T-helper 2 cell (primary cell): ENCODE measurements at regions not wholly inside any gene's neighbourhood (a gene's known extent, or its start where the extent isn't known, plus 50 kb on each side); places are given as distances from the start of the nearest gene placed in this dataset.

Source experiments
- DNase-seq, 5 experiments: peaks; one replicate each; pipeline versions ENCODE4 v3.0.0 to v3.0.0-alpha.2; 2012 to 2022

DNA sequence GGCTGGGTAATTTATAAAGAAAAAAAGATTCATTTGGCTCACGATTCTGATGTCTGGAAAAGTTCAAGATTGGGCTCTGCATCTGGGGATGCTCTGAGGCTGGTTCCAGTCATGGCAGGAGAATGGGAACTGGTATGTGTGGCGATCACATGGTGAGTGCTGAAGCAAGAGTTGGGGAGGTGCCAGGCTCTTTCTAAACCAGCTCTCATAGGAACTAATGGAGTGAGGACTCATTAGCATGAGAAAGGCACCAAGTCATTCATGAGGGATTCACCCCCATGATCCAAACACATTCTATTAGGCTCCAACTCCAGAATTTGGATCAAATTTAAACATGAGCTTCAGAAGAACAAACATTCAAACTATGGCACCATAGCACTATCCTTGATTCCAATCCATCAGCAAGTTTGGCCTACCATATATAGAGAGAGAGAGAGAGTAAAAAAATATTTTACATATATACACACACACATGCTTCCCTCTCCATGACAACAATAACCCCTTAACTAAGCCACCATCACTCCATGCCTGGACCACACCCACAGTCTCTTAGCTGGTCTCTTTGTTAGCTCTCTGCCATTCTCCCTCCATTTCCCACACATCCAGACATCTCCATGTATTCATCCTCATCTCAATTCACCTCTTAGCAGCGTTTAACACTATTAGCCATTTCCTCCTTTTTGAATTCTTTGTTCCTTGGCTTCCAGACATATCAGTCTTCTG, 57.9 kb downstream of the NPY start:
- no peak for DNase-seq

DNA sequence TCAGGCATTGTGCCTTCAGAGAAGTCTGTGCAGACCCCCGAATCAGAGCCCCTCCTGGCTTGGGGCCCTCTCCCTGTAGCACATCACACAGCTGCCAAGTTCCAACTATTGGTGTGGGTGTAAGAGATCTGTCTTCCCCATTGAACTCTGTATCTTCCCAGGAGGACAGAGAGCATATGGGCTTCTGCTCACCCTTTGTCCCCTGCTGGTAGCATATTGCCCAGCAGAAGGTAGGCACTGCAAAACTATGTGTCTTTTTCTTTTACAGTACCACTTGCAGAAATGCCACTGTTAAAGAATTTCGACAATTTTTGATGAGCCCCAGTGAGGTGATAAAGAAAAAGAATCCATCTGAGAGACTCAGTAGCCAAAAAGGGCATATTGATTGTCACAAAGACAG, 59.6 kb downstream of the NPY start:
- no peak for DNase-seq

DNA sequence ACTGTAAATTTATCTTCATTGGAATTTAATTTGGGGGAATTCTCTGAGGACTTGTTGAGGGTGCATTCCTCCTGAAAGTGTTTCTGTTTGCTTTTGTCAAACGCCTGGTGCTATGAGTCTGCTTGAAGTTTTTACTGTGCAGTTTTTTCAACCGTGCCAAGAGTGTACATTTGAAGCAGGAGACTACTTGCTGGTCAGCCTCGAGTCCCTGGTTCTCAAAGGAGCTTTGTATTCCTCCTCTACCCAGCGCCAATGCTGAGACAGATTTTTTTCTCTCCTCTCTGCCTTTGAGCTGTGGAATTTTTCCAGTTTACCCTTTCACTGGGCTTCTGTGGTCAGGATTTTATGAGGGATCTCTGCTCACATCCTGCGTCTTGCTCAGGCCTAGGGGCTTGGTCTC, 62.1 kb downstream of the NPY start:
- DNase-seq, result no peak

DNA sequence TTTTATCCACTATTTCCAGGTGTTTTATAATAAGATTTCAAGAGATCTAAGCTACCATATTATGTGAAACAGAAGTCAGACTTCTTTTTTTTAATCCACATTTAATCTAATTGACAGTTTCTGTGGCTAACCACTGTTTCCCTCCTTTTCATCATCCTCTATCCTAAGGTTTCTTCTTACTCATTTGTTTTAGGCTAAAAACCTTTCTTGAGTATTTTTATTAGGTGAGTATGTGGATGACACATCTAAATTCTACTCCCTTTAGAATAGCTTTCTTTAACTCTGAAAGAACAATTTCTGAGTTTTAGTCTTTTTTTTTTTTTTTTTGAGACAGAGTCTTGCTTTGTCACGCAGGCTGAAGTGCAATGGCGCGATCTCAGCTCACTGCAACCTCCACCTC, 62.7 kb downstream of the NPY start:
- DNase-seq, result peak in 1 of 5 experiments; percentile 37

DNA sequence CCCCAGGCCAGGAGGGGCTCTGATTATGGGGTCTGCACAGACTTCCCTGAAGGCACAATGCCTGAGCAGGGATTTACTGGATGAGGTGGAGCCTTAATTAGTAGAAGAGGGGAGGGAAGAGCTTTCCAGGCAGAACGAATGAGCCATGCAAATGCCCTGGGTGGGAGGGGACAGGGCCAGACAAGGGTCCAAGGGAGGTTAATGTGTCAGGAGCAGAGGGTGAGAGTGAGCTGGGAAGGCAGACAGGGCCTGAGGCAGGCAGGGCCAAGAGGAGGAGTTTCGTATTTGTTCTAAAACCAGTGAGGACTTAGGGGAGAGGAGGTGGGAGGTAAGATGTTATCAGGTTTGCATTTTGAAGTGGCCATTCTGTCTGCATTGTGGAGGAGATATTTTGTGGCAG, 65.3 kb downstream of the NPY start:
- DNase-seq, result no peak

DNA sequence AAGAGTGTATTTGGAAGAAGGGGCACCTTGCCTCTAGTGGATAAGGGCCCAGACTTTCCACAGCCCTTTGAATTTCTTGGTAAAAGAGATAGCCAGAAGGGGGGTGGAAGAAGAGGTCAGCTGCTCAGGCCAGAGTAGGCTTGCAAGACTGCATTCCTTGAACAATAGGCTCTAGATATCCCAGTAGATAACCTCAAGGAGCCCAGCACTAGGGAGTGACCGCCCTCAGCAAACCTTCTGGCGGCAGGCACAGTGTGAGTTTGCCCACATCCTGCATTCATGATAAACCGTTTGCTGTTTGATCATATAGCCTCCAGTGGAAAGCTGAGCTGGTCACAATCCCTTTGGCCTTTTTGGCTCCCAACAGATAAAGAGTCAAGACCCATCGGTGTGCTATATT, 70.5 kb downstream of the NPY start:
- DNase-seq, result no peak

DNA sequence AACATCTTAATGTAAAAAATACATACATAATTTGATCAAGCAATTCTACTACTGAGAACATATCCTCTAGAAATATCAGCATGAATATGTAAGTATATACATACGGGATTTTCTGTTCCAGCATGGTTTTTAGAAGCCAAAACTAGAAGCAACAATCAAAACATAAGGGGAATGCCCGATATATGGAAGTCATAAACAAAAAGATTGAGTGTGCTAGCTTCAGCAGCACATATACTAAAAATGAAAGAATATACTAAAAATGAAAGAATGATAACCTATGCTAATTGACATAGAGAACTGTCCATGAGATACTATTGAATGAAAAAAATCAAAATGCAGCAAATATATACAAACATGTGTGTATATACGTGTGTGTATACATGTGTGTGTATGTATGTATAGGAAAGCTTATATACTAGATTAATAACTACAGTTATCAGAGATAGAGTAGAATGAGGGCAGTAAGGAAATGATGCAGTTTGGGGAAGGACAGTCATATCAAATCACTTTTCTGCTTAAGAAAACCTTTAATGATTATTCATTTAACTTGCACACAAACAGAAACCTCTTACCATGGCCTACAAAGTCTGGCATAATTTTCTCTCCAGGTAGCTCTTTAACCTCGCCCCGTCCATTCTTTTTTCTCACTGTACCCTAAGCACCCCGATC, 72.9 kb downstream of the NPY start:
- peak in 1 of 5 experiments; percentile 55 for DNase-seq

DNA sequence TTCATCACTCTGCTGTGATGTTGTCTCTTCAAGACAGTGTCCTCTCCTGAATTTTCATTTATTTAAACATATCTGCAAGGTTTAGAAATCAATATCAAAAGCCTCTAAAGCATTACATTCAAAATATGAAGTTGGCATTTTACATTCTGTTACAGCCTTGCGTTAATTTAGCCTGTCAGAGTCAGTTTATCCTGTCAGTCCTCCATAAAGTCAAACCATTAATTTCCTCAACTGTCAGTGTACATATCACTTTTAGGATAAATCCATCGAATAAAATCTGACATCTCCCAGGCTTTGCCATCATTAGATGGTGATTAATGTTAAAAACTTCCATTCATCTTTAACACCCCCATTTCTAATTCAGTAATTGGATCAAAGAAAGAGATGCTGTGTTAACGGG, 77.0 kb downstream of the NPY start:
- DNase-seq, result no peak

DNA sequence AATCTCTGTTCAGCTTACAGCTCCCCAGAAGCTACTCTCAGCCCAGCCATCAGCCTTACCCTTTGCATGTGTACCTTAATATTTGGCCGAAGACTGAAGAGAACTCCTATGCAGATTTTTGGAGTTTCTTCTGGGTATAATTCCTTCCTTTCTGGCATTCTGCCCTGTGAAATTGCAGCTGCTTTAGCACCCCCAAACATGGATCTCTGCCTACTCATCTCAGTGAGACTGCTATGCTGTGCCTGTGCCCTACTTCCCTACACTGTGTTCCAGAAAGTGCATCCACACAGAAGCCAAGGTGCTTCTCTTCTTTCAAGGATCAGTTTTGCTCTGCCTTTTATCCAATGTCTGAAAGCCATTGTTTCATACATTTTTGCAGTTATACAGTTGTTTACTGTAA, 81.6 kb downstream of the NPY start:
- DNase-seq, result no peak

DNA sequence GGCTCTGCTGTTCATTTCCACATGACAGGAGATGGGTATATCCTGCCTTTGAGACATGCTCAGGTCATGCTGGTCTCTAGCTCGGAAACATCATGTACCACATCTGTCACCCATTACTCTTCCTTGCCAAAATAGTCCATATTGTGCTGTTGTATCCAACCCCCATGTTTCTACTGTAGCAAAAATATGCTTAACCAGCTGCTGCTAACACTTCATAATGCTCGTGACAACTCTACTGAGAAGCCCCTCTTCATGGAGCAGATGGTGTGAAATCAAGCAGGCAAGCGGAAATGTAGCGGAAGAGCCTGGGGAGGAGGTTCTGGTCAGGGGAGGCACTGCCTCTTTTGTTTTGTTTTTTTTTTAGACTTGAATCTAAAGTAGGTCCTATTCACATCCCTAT, 82.9 kb downstream of the NPY start:
- DNase-seq, result no peak

DNA sequence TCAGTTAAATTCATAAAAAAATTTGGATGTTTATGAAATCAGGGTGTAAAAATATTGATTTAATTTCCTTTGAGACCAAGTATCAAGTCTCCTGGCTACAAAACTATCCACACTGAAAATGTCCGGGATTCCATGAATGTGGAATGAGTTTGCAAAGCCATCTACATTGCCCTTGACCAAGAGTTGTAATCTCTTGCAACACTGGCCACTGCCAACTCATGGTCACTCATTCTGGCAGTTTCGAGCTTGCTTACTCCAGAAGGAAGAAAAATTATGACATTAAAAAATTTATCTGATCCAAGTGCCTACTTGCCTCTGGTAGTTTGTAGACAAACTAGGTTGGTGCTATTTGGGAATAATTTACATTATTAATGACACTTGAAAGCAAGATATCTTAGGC, 84.2 kb downstream of the NPY start:
- no peak for DNase-seq

DNA sequence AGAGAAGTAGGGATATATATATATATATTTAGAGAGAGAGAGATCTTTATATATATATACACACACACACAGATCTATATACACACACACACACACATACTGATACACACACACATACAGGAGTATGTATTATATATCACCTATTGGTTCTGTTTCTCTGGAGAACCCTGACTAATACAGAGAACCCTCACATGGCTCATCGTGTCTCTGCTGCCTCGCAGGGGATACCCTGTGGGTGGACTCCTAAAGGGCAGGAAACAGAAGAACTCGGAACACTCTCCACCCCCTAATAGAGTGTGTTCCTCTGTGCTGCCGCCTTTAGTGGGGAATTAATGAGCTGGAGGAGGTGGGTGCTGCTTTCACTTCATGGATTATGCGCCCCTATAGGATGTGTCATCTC, 86.6 kb downstream of the NPY start:
- no peak for DNase-seq

DNA sequence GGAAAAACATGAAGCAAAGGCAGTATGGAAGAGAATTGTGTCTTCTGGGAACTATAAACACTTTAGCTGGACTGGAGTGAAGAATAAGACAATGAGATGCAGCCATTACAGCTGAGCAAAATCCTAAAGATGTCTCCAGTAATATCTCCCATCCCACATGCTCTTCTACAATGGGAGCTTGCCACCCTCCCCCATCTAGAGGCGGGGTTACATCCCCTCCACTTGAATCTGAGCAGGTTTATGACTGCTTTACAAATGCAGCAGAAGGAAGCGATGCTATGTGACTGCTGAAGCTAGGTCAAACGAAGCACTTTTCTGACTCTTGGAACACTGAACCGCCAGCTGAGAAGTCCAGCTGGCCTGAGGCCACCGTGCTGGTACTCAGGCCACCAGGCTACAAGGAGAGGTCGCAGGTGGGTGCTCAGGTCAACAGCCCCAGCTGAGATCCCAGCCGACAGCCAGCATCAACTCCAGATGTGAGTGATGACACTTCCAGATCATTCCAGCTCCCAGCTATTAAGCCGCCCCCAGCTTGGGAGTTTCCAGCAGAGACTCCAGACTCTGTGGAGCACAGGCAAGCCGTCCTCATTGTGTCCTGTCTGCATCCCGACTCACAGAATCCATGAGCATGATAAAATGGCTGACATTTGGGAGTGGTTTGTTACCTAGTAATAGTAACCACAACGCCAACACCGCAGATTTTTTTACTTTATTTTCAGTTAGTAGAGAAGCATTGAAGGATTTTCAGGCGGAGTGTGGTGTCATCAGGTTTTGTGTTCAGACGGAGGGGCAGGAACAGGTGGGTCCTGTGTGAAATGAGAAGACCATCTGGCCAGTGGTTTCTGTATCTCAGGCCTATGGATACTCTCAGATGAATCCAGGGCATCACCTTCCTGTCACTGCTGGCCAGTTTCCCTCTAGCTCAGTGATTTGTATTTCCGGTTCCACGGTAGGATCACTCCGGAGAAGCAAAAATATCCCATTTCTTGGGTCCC, 89.3 kb downstream of the NPY start:
- DNase-seq, result no peak

DNA sequence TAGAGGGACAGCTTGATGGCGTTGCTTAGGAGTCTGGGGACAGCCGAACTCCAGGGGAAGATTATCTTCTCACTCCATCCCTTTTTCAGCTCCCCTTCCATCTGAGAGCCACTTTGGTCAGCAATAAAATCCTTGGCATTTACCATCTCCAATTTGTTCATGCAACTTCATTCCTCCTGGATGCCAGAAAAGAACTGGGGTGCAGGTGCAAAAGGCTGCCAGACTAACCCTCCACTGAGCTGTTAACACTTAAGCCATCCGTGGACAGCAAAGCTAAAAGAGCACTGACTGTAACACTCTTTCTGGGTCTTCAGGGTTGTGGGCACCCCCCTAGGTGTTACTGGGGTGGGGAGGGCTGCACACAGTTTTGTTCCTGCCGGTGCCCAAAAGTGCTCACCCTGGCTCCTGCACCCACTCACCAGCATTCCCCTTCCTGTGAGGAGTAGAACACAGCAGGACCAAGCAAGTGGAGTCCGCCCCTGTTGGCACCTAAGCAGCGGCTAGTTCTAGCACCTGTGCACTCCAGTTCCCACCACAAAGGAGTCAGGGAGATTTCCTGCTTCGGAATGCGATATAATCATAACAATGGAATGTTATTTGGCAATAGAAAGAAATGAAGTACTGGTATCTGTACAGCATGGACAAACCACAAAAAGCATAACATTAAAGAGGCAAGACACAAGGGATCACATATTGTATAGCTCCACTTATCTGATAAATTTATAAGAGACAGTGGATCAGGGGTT, 95.1 kb downstream of the NPY start:
- no peak for DNase-seq

DNA sequence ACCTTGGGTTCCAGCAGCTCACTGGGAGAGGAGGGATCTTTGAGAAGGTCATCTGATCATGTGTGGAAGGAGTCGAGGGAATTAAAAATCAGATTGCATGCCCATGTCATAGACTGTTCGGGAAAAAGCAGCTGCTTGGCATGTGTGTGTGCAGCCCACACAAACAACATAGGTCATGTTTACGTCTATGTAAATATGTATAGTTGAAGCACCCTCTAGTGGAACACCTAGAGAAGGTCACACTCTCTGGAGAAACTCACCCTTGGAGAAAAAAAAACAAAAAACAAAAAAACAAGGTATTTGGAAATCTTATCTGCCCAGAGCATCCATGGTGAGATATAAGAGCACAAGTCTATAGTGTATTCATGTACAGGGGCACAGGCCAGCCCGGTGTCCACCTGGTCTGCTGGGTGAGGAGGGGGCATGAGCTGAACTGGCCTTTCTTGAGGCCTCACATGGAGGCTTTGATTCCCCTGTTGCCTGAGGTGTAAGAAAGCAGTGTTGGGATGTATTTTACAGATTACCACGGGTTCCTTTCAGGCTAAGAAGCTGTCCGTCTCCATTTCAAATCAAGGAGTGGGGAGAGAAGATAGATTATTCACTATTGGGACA, 98.0 kb downstream of the NPY start:
- peak in 1 of 5 experiments; percentile 48 for DNase-seq

DNA sequence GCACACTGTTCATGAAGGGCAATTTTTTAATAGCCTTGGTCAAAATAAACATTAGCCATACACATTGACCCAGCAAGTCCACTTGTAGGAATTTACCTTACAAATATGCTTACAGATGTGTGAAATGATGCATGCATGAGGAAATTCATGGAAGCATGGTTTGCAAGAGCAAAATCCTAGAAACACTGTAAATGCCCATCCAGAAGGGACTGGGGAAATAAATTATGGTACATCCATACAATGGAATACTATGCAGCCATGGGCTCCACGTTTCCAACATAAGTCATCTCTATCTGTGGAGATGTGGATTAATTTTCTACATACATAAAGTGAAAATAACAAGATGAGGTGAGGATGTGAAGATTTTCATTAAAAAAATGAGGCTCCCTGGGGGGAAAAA, 99.1 kb downstream of the NPY start:
- DNase-seq, result no peak

DNA sequence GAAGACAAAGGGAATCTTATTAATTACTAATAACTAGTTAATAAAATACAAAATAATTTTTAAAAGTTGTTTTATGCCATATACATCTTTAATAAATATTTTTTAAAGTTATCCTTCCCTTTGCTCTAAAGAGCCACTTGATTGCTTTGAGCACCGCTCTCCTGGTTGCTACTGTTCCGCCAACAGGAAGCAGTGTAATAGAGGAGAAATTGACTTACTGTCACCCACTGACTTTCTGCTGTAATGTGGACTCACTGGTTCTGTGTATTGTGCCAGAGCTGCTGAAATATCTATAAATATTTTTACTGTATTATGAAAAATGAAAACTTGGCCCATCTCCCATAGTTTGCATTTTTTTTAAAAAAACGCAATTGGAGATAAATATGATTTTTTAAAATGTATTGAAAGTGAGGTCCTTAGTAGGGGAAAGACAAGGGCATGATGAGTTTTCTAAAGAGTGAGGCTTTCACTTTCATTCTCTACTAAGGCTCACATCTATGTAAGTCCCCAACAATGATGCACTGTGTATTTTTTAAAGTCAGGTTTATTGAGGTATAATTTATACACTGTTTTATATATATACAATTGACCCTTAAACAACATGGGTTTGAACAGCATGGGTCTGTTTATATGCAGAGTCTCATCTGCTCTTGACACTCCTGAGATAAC, 100.5 kb downstream of the NPY start:
- peak in 1 of 5 experiments; percentile 24 for DNase-seq

DNA sequence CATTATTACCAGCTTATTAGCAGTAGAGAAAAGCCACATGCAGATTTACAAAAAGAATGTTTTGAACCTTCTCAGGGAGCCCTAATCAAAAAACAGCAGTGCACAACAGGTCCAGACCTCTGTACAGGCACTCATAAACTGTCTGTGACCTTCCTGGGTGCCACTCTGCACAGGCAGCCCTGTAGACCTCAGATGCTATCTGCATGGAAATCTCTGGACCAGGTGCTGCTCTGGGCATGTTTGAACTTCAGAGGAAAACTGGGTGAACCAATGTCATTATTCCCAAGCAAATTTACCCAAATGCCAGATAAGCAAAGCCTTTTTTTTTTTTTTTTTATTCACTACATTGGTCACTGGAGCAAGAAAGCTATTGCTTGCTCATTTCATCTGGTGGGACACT, 104.2 kb downstream of the NPY start:
- no peak for DNase-seq

DNA sequence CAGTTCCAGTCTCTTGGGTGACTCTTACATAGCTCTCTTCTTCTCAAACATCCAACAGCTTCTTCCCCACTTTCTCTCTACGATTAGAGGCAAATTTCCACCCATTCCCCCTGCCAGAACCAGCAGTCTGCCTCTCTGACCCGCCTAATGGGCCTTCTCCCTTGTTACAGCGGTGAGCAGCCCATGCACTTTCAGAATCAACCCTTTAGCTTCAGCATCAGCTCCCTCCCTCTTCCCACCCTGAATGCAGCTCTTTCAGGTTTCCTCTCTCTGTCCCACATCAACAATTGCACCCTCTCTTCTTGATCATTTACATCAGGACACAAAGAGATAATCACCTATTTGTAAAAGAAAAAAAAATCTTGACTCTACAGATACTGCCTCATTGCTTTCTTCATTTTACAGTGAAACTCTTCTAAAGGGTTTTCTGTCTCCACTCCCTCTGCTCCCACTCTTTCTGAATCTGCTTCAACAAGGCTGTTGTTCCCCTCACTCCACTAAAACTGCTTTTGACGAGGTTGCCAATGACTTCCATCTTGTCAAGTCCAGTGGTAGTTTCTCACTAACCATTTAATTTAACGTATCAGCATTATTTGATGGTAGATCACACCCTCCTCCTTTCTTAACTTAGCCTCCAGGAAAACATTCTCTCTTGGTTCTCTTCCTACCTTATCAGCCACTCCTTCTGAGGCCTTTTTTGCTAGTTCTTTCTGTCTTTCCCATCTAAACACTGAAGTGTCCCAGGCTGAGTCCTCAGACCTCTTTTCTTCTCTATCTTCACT, 106.6 kb downstream of the NPY start:
- DNase-seq, result no peak

DNA sequence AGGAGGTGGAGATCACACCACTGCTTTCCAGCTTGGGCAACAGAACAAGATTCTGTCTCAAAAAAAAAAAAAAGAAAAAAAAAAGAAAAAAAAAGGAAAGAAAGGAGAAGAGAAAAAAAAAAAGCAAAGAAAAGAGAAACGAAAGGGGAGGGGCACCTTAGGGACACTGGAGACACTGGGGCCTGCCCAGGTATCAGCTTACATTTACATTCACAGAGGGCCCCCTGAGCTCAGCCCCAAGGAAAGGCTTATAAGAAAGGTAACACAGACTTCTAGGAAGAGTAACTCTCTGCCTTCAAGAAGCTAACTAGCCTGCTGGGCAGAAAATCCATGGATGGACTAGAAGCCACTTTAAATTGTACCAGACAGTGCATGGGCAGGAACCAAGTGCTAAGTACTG, 108.8 kb downstream of the NPY start:
- no peak for DNase-seq

DNA sequence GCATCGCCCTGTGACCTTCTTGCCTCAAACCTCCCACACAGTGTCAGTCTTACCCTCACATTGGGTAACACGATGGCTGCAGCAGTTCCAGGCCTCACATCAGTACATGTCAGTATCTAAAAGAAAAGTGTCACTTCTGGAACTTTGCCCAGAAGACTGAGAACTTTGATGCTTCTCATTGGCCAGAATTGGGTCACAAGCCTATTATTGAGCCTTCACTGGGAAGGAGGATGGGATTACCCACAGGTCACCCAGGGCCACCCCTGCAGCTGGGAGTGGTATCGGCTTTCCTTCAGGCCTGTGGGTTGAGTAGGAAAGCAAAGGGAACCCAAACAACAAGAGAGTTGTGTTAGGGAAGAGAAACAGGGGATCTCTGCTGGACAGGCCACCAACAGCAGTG, 111.5 kb downstream of the NPY start:
- no peak for DNase-seq
